ENCODE measurements at regions not wholly inside any gene's neighbourhood (a gene's known extent, or its start where the extent isn't known, plus 50 kb on each side); places are given as distances from the start of the nearest gene placed in this dataset.
"Not testable (repeated sequence)": the region's sequence is repeated elsewhere in the genome, so short reads cannot be mapped to it uniquely, and the experiment has no call there.

DNA sequence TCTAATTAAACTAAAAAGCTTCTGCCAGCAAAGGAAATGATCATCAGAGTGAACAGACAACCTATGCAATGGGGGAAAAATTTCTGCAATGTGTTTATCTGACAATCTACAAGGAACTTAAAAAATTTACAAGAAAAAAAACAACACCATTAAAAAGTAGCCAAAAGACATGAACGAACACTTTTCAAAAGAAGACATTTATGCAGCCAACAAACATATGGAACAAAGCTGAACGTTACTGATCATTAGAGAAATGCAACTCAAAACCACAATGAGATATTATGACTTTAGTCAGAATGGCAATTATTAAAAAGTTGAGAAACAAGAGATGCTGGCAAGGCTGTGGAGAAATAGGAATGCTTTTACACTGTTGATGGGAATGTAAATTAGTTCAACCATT lies 530.4 kb upstream of the DAB2 start:
- DNase-seq (ENCODE audit: low spot score) = no peak

DNA sequence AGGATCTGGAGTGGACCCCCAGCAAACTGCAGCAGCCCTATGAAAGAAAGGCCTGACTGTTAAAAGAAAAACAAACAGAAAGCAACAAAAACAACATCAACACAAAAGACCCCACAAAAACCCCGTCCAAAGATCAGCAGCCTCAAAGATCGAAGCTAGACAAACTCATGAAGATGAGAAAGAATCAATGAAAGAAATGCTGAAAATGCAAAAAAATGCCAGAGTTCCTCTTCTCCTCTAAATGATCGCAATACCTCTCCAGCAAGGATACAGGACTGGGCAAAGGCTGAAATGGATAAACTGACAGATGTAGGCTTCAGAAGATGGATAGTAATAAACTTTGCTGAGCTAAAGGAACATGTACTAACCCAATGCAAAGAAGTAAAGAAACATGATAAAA lies 526.3 kb upstream of the DAB2 start:
- DNase-seq (ENCODE audit: low spot score) = no peak

DNA sequence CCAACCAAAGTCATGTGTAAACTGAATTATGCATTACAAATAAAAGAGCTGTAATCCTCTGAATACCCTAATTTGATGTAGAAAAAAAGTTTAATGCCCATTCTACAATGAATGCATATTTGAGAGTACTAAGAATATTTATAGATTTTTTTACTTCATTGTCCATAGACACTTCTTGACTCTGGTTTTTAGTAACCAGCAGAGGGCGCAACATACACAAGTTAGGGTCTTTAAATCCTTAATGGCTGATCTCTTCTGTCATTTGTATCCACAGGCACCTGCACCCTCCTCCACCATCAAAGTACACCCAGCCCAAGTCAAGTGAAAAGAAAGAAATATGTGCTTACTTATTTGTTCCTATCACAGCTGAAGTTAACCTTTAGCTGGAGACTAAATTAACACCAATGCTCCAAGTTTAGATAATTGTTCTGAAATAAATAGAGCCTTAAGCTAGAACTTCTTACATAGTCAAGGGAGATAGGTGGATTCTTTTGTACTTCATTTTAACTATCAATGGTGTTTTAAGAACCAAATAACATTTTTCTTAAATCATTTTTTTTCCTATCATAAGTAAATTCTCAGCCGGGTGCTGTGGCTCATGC lies 524.2 kb upstream of the DAB2 start:
- peak; percentile 19 for DNase-seq (ENCODE audit: low spot score)

DNA sequence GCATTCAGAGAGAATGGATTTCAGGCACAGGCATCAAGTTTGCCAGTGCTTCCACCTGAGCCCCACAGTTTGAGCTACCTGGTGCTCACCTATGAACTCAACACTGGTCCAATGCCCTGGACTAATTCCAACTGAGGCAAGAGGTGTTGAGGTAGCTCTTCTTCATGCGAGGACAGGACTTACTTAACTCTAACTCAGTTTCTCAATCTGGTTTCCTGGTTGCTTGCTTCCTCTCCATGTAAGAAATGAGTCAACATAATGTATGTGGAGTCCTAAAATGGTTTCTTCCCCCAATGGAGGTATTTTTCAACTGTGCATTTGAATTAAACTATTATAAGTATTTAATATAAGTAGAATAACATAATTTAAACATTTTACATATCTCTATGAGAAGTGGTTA lies 523.6 kb upstream of the DAB2 start:
- DNase-seq (ENCODE audit: low spot score) = no peak

DNA sequence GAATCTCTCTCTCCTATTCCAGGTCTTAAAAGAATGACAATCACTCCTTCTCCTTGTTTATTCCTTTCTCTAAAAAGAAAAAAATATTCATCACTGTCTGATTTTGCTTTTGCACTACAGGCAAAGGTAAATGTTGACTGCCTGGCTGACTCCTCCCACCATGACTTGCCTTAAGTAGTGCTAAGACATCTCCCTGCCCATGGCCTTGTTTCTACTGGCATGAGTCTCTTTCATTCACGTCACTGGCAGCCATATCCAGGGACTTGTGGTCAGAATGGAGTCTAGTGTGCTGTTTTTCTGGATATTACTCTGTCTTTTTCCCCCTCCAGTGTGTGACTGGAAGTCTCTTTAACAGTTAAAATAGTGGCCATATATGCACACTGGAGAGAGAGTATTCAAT lies 522.9 kb upstream of the DAB2 start:
- DNase-seq (ENCODE audit: low spot score) = no peak

DNA sequence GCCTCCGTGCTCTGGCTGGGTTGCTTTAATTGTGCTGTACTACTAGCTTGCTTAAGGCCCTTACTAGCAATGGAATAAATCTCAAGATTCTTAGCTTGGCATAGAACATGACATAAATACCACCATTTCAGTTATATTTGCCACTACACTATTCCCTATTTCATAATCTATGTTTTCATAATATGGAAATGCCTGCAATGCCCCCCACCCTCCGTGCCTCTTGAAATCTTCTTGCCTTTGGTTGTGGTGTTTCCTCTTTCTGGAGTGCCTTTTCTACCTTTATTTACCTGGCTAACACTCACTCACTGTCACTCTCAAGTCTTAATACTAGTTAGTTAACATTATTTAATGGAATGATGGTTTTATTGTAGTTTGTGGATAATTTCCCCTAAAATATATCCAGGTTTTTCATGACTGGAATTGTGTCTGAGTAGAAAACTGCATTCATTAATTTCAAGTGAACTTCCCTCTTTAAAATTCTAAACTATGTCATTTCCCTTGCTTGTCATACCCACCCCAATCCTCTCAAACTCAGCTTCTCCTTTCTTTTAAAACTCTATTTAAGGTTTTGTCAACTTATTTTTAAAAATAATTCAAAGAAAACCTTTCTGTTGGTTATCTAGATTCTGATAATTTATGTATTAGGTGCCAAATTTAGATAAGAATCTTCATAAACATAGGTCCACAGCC lies 521.7 kb upstream of the DAB2 start:
- DNase-seq (ENCODE audit: low spot score) = no peak

DNA sequence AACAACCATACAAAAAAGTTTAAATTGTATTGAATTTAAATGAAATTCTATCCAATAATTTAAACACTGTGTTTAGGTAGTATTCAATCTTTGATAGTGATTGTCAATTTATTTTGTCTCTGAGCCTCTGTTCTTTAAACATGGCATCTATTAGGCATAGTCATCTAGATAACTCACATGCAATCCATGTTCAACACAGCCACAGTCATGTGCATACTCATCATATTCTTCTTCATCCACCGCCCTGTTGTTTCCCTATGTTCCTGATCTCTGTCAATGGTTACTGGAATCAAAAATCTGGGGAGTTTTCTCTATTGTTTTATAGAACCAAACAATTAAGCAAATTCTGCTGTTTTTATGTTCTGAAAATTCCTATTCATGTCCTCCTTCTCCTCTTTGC lies 521.1 kb upstream of the DAB2 start:
- no peak for DNase-seq (ENCODE audit: low spot score)

DNA sequence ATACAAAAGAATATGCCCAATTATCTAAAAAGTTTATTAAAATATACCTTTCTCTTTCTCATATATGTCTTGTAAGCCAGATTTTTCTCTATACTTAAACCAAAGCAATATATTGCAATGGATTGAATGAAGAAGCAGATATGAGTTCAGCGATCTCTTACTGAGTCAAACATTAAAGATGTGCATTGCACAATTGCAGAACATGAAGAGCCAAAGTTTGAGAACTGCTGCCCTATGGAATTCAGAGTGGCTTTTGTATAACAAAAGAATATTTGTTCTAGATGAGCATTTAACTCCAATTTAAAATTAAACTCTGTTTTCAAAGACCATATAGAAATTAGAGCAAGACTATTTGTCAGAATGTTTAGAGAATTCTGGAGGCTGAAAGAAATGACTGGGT lies 519.0 kb upstream of the DAB2 start:
- DNase-seq (ENCODE audit: low spot score) = no peak

DNA sequence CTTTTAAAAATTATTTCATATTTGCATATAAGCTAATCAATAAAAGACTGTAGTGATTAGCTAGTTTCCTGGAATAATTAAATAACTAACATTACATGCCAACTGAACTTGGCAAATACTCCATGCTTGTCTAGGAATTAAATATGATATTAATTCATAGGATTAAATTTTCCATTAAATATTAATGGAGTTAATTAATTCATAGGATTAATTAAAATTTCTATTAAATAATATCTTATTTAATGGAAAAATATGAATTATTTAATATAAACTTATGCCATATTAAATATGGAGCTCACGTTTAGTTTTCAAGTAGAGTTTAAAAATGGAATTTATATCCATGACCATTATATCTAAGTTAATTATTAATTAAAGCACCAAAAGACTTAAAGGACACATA lies 517.8 kb upstream of the DAB2 start:
- no peak for DNase-seq (ENCODE audit: low spot score)

DNA sequence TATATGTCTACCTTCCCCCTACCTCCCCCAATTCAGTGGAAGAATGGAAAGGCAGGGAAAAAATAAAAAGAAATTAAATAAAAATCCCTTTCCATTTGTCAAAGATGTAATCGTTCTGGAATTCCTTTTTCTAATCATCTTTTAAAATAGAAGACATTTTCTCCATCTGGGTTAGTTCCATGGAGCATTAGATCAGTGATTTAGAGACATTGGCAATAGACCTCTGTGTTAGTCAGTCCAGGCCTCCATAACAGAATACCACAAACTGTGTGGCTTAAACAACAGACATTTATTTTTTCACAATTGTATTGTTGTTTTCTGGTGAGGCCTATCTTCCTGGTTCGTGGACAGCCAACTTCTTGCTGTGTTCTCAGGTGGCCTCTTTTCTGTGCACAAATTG lies 516.6 kb upstream of the DAB2 start:
- DNase-seq (ENCODE audit: low spot score) = no peak

DNA sequence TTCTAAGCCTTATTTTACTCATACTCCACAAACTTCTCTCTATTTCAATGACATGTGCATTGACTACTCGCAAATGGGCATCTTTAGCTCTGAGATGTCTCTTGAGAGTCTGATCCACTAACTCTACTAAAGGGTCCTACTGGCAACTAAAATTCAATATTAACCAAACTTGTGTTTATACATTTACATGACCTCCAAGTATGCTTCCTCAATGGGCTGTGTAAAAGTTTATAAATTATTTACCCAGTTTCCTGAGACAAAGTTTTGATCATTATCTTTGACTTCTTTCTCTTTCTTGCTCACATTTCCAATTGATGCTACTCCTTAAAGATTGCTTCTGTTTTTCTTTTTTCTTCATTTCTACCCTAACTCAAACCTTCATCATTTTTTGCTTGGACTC lies 510.1 kb upstream of the DAB2 start:
- no peak for DNase-seq (ENCODE audit: low spot score)

DNA sequence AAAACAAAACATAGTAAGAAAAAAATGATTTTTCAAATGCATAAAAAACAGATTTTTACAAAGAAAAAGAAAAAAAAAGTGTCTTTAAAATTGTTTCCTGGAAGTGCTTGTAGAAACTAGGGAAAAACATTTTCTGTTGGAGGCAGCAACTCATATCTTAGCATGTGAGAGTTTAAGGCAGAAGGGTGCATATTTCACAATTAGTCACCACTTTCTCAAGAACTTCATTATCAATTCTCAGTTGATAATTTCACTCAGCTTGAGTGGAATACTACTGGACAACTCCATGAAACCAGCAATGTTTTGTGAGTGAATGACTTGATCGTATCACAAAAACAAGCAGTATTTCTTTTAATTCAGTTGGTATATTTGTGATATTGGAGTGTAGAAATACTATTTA lies 508.3 kb upstream of the DAB2 start:
- DNase-seq (ENCODE audit: low spot score) = no peak

DNA sequence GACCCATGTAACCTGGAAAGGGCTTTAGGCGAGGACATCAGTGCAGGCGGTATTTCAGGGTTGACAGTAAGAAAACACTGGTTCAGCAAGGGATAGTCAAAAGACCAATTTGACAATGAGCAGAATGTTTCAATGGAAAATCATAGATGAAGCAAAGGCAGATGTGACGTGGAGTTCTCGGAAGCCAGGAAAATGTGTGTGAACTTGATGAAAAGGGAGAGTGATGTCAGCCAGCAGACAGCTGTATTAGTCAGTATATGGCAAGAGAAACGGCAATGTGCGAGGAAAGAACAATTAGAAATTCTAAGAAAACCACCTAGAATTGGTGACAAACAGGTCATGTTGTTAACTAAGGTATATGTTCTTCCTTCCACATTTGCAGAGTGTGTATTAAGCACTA lies 503.9 kb upstream of the DAB2 start:
- DNase-seq (ENCODE audit: low spot score) = no peak

DNA sequence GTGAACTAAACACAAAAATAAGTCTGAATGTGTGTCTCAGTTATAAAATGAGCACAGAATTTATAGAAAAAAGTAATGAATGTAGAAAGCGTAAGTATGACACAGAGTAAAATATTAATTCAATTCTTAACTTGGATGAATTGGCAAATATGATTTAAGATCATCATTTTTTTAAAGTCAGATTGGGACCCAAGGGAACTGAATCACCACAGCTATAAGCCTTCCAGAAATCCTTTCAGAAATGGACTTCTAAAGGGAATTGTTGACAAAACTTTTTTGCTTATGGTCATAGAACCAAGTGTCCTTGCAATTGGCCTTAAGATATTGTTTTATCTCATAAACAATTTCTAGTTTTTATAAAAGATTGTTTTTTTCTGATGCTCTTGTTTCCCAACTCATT lies 495.1 kb upstream of the DAB2 start:
- no peak for DNase-seq (ENCODE audit: low spot score)

DNA sequence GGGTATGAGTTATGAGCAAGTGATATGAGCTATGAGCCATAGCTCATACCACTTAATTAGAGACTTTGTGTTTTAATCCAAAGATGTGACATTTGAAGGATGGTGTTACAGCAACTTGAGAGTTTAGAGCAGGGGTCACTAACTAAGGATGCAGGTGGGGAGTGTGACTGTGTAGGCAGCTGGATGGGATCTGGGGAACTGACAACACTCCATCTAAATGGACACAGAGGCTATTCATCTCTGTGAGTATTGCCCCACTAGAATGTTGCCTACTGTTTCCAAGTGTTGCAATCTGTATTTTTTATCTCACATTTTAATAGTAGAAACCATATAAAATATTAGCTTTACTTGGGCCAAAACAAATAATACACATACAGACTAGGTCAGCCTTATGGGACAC lies 488.1 kb upstream of the DAB2 start:
- no peak for DNase-seq (ENCODE audit: low spot score)

DNA sequence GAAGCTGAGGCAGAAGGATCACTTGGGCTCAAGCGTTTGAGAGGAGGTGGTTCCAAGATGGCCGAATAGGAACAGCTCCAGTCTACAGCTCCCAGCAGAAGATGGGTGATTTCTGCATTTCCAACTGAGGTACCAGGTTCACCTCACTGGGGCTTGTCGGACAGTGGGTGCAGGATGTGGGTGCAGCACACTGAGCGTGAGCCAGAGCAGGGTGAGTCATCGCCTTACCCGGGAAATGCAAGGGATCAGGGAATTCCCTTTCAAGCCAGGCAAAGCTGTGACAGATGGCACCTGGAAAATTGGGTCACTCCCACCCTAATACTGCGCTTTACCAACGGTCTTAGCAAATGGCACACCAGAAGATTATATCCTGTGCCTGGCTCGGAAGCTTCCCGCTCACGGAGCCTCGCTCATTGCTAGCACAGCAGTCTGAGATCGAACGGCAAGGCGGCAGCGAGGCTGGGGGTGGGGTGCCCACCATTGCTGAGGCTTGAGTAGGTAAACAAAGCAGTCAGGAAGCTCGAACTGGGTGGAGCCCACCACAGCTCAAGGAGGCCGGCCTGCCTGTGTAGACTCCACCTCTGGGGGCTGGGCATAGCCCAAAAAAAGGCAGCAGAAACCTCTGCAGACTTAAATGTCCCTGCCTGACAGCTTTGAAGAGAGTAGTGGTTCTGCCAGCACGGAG lies 482.6 kb upstream of the DAB2 start:
- not testable (repeated sequence) for DNase-seq (ENCODE audit: low spot score)

DNA sequence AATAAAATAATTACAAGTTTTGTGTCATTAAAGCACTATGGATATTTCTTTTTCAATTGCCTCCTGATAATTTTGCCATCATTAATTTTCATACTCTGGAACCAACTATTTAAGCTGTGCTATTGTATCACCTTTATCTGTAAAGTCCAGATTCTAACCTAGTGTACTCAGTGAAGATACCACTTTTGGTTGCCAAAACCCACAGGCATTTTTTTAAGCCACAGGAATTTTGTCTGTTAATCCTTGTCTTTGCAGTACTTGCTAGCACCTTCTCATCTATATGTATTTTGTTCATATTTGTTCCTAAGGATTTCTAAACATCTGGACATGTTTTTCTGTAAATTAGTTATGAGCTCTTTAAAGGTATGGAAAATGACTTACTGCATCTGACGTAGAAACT lies 481.4 kb upstream of the DAB2 start:
- DNase-seq (ENCODE audit: low spot score) = no peak

DNA sequence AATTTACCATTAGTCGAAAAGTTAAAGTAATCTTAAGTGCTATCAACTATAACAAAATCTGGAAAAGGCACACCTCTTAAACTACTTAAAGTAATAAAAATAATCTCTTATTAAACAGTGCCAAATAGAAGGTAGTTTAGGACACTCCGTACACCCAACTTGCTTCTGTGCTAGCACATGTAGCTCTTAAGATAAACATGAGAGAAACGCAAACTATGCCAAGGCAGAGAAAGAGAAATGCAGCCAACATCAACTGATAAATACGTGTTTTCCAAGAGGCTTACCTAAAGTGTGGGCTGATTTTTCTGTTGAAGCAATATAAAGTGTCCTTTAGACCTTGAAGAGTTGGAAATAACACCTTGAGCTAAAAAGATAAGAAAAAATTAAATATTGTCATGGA lies 480.6 kb upstream of the DAB2 start:
- no peak for DNase-seq (ENCODE audit: low spot score)

DNA sequence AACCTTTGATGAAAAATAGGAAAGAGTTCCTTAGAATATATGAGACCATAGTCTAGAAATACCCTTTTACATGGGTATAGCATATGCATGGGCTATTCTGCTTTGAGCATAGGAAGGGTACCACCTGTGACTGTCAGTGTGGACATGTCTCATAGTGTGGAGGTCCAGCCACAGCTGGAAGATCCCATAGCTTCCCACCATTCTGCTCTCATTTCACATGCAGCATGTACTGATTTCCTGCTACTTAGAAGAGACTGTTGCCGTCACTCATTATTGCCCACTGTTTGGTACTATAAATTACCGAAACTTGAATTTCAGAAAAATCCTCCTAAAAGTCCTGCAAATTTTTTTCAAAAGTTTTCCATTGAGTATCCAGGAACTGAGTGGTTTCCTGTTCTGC lies 477.8 kb upstream of the DAB2 start:
- no peak for DNase-seq (ENCODE audit: low spot score)

DNA sequence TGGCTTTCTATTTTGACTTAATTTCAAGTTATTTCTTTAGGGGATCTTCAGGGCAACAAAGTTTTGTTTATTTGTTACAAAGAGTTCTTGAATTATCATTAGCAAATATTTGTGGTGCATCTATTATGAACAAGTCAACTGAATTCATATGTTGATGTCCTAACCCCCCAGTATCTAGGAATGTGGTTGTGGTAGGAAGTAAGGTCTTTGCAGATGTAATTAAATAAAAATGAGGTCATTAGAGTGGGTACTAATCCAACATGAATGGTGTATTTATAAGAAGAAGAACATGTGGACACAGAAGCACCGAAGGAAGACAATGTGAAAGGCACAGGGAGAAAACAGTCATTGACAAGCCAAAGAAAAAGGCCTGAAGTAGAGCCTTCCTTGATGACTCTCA lies 474.0 kb upstream of the DAB2 start:
- no peak for DNase-seq (ENCODE audit: low spot score)

DNA sequence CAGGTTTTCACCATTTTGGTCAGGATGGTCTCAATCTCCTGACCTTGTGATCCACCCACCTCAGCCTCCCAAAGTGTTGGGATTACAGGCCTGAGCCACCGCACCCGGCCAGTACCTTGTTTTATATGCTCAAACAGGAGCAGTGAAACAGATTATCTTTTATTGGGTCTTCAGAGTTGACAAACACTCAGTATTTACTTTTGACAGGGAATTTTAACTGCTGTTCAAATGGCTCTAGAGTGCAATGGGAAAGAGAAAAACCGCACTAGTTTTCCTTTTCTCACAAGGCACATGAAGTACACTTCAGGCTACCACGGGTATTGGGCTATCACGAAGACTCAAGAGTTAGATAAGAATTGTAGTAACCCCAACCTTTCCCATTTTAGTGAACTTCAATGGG lies 471.9 kb upstream of the DAB2 start:
- no peak for DNase-seq (ENCODE audit: low spot score)

DNA sequence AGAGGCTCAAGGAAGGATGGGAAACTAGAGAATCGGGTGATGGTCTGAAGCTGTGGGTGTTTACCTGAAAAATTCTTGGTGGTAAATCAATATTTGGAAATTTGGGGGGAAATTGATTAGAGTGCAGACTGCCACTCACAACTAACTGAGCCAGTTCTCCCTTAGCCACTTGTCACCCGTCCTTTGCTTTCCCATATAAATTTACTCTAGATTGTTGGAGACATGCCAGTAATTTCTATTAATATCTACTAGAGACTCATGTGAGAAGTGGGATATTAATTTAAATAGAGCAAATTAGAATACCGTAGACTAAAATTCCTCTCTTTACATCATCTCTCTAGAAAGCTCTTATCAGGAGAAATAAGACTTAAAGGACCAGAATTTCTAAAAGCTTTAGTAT lies 471.3 kb upstream of the DAB2 start:
- no peak for DNase-seq (ENCODE audit: low spot score)

DNA sequence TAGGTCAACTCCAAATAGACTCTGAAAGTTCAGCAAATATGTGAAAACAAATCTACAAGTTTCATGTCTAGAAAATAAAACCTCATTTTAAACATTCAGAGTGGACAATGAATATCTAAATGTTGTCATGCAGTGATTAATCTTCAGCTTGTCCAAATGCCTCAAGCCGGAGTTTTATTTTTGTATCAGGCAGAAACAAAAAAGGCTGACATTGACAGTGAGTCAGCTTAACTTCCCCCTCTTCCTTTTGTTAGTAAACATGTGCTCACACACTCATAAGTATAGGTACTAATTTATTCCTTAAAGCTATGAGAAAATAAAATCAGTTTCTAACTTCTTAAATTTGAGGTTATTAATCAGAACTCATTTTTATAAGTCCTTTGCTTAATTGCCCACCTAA lies 467.9 kb upstream of the DAB2 start:
- no peak for DNase-seq (ENCODE audit: low spot score)

DNA sequence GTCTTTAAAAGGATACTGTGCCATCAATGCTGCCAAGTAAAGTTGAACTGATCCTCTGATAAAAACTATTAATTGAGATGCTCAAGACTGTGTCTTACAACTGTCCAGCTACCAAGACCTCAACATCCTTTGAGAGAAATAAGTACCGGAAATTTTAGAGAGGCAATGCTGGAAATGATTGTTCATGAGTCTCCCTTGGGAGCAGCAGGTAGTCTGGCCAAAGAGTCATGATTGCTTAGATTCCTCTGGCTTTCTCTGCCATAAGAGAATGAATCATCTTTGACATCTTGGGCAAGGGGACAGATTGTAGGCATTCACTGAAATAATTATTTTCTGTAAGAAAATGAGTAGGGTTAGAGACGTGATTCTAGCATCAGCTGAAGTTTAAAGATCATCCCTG lies 466.6 kb upstream of the DAB2 start:
- no peak for DNase-seq (ENCODE audit: low spot score)

All from HuH-7.5 (cell line).